HCT116 (cell line): ENCODE measurements at regions not wholly inside any gene's neighbourhood (a gene's known extent, or its start where the extent isn't known, plus 50 kb on each side); places are given as distances from the start of the nearest gene placed in this dataset.

ENCODE experiments used
- ATAC-seq: fragments of 200-7000 bp; cut with Tn5 transposase; 2 replicates; pipeline ENCODE4 v1.9.1; 2020; ENCODE audit warnings: mild to moderate bottlenecking, moderate library complexity
- BruUV-seq: library from RNA; stranded (reverse); fragments of 400-500 nt; replicated peaks from 2 replicates; lab custom pipeline; 2021; lab: Mats Ljungman, UMichigan
- CTCF ChIA-PET: fragments of 300-600 bp; sonication (Branson Sonifier 250); formaldehyde crosslinking; loops from one replicate; lab custom pipeline; 2021; ENCODE audit warnings: antibody characterized with exemption; lab: Charles Lee
- POLR2A ChIA-PET: fragments of 300-600, 350-600 bp; sonication (Branson Sonifier 250); formaldehyde crosslinking; loops from one replicate; lab custom pipeline; 2021; ENCODE audit warnings: antibody characterized with exemption; lab: Charles Lee
- RAD21 ChIA-PET, 2 experiments: fragments of 300-600 bp; sonication (Branson Sonifier 250); formaldehyde crosslinking; loops; one replicate each; lab custom pipeline; 2023; ENCODE audit warnings: low total read pairs in 2 of 2; ENCODE audit not compliant: uncharacterized antibody in 2 of 2, unreplicated experiment in 2 of 2, low non-redundant PET in 1 of 2; lab: Charles Lee
- DNase-seq: peaks from one replicate; pipeline ENCODE4 v3.0.0-alpha.2; 2010; ENCODE audit warnings: low read depth, low spot score
- H2AFZ ChIP-seq: fragments of 200-600 bp; shearing (Covaris generic), sonication (generic); 2 replicates; pipeline ENCODE4 v1.6.1; 2017; ENCODE audit warnings: low read depth, mixed run types, mixed read lengths, antibody characterized with exemption, low read length; ENCODE audit not compliant: poor library complexity, severe bottlenecking
- H3K27ac ChIP-seq: 2 replicates; pipeline ENCODE4 v1.5.1; 2012; ENCODE audit warnings: low read depth, low read length
- H3K27me3 ChIP-seq: fragments of 200-600 bp; sonication (generic); 2 replicates; pipeline ENCODE4 v1.6.1; 2016; ENCODE audit warnings: mixed run types, low read length, mixed read lengths; ENCODE audit not compliant: insufficient read depth
- H3K36me3 ChIP-seq, 2 experiments: fragments of 200-500 bp in 1 of 2; fragments of 200-600 bp in 1 of 2; sonication (Bioruptor generic) in 1 of 2; sonication (generic) in 1 of 2; 2 replicates each; pipeline versions ENCODE4 v1.5.1 to v1.6.1; 2014 to 2016; ENCODE audit warnings: low read length in 2 of 2, inconsistent platforms in 1 of 2, mixed read lengths in 1 of 2, mixed run types in 1 of 2; ENCODE audit not compliant: insufficient read depth in 2 of 2, control insufficient read depth in 1 of 2
- H3K4me1 ChIP-seq, 2 experiments: fragments of 200-600 bp in 1 of 2; sonication (generic) in 1 of 2; 2 replicates each; pipeline versions ENCODE4 v1.5.1 to v1.6.1; 2012 to 2017; ENCODE audit warnings: low read length in 2 of 2, inconsistent platforms in 1 of 2, mild to moderate bottlenecking in 1 of 2, mixed read lengths in 1 of 2, mixed run types in 1 of 2, moderate library complexity in 1 of 2; ENCODE audit not compliant: insufficient read depth in 2 of 2, control insufficient read depth in 1 of 2
- H3K4me2 ChIP-seq: fragments of 200-600 bp; sonication (generic); 2 replicates; pipeline ENCODE4 v1.6.1; 2017; ENCODE audit warnings: mixed run types, low read length, mixed read lengths
- H3K4me3 ChIP-seq, 2 experiments: fragments of 200-600 bp in 1 of 2; sonication (generic) in 1 of 2; replicated peaks in 1 of 2; 2 replicates each; pipeline ENCODE4 v1.5.1; 2011 to 2016; ENCODE audit warnings: low read length in 2 of 2, control low read depth in 1 of 2, low read depth in 1 of 2, mild to moderate bottlenecking in 1 of 2, mixed read lengths in 1 of 2, mixed run types in 1 of 2
- H3K79me2 ChIP-seq: fragments of 200-600 bp; sonication (generic); 2 replicates; pipeline ENCODE4 v1.6.1; 2017; ENCODE audit warnings: mild to moderate bottlenecking, mixed run types, low read length, moderate library complexity, mixed read lengths; ENCODE audit not compliant: insufficient read depth
- H3K9ac ChIP-seq: fragments of 200-600 bp; sonication (generic); 2 replicates; pipeline ENCODE4 v1.6.1; 2016; ENCODE audit warnings: low read length, mixed read lengths
- H3K9me2 ChIP-seq: fragments of 200-600 bp; sonication (generic), shearing (Covaris generic); 2 replicates; pipeline ENCODE4 v1.6.1; 2017; ENCODE audit warnings: mixed run types, mild to moderate bottlenecking, moderate library complexity; ENCODE audit not compliant: insufficient read depth
- H3K9me3 ChIP-seq, 2 experiments: fragments of 200-500 bp in 1 of 2; fragments of 200-600 bp in 1 of 2; sonication (Bioruptor generic) in 1 of 2; sonication (generic) in 1 of 2; 2 replicates each; pipeline ENCODE4 v1.6.1; 2014 to 2017; ENCODE audit warnings: low read length in 2 of 2, mixed read lengths in 2 of 2, inconsistent platforms in 1 of 2, low read depth in 1 of 2, mild to moderate bottlenecking in 1 of 2, mixed run types in 1 of 2, moderate library complexity in 1 of 2; ENCODE audit not compliant: control insufficient read depth in 1 of 2, insufficient read depth in 1 of 2
- H4K20me1 ChIP-seq: fragments of 200-600 bp; sonication (generic), shearing (Covaris generic); 2 replicates; pipeline ENCODE4 v1.6.1; 2017; ENCODE audit warnings: mixed run types, mild to moderate bottlenecking, moderate library complexity; ENCODE audit not compliant: insufficient read depth
- RAD21 ChIP-seq: IDR thresholded peaks from 2 replicates; pipeline ENCODE4 v1.6.1; 2012; ENCODE audit warnings: low read depth, mild to moderate bottlenecking
- SIN3A ChIP-seq: IDR thresholded peaks from 2 replicates; pipeline ENCODE4 v1.6.1; 2012; ENCODE audit warnings: low read depth
- intact Hi-C: fragments of 100-400 bp; cut with micrococcal nuclease; formaldehyde crosslinking; loops from 2 replicates; pipeline ENCODE4 v1.10.0; 2022
- TF ChIP-seq, protein P1 (sequence below), 3 experiments: fragments of 200-600 bp in 1 of 3; sonication (generic) in 1 of 3; IDR thresholded peaks in 2 of 3; conservative IDR thresholded peaks in 1 of 3; 2 replicates each; pipeline ENCODE4 v1.5.1; 2012 to 2017; ENCODE audit warnings: low read depth in 2 of 3, low read length in 2 of 3, antibody characterized with exemption in 1 of 3, borderline replicate concordance in 1 of 3, control low read depth in 1 of 3, mild to moderate bottlenecking in 1 of 3, mixed read lengths in 1 of 3, mixed run types in 1 of 3, moderate library complexity in 1 of 3; ENCODE audit not compliant: insufficient read depth in 1 of 3

- RAD21 ChIA-PET: no interaction called here
- Histone ChIP-seq H2AFZ (no peak overlapping the region), H3K36me3 (no peaks in the 10 kb centered on the region), H3K4me2 (no peak overlapping the region), H3K9me3 (no peaks in the 10 kb centered on the region), H3K27ac (no peak overlapping the region), H3K4me1 (no peaks in the 10 kb centered on the region; a peak in 1 of 4 replicates), H3K4me3 (no peak overlapping the region), H4K20me1 (no peaks in the 10 kb centered on the region), H3K27me3 (peaks cover 63% of the 10 kb centered on the region), H3K79me2 (no peaks in the 10 kb centered on the region), H3K9ac (no peak overlapping the region), H3K9me2 (no peaks in the 10 kb centered on the region)
- CTCF ChIA-PET: no interaction called here
- DNase-seq: no peak
- no TSS peak for BruUV-seq
- TF ChIP-seq, protein P1, sequence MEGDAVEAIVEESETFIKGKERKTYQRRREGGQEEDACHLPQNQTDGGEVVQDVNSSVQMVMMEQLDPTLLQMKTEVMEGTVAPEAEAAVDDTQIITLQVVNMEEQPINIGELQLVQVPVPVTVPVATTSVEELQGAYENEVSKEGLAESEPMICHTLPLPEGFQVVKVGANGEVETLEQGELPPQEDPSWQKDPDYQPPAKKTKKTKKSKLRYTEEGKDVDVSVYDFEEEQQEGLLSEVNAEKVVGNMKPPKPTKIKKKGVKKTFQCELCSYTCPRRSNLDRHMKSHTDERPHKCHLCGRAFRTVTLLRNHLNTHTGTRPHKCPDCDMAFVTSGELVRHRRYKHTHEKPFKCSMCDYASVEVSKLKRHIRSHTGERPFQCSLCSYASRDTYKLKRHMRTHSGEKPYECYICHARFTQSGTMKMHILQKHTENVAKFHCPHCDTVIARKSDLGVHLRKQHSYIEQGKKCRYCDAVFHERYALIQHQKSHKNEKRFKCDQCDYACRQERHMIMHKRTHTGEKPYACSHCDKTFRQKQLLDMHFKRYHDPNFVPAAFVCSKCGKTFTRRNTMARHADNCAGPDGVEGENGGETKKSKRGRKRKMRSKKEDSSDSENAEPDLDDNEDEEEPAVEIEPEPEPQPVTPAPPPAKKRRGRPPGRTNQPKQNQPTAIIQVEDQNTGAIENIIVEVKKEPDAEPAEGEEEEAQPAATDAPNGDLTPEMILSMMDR (IDR thresholded peaks at IDR 0.05 in 2 of 3, conservative IDR thresholded peaks at IDR 0.05 in 1 of 3; ENCODE audit: borderline replicate concordance in 1 of 3, insufficient read depth in 1 of 3, low read depth in 2 of 3, low read length in 2 of 3): no peak
- TF ChIP-seq SIN3A: no peak
- no peak for ATAC-seq
- POLR2A ChIA-PET: no interaction called here
- intact Hi-C loops: no loop called here
These were observed 261.4 kb downstream of the LRFN2 start for GRCh38 chr6:40325791-40326190.

GRCh38 chr6:40325041-40325440 is 262.1 kb downstream of the LRFN2 start:
- H3K27ac ChIP-seq: no peak overlapping the region
- H2AFZ ChIP-seq: no peak overlapping the region
- no peak overlapping the region for H3K9ac ChIP-seq
- H4K20me1 ChIP-seq: no peaks in the 10 kb centered on the region
- ChIA-PET CTCF (no interaction called here), RAD21 (no interaction called here), POLR2A (no interaction called here)
- DNase-seq (no peak), ATAC-seq (no peak)
- no peaks in the 10 kb centered on the region; a peak in 1 of 4 replicates for H3K4me1 ChIP-seq
- no peak for TF ChIP-seq RAD21
- no peak overlapping the region for H3K4me3 ChIP-seq
- no peaks in the 10 kb centered on the region for H3K36me3 ChIP-seq
- no peaks in the 10 kb centered on the region for H3K9me2 ChIP-seq
- no peaks in the 10 kb centered on the region for H3K79me2 ChIP-seq
- H3K4me2 ChIP-seq: no peak overlapping the region
- peaks cover 55% of the 10 kb centered on the region for H3K27me3 ChIP-seq
- no TSS peak for BruUV-seq
- intact Hi-C loops: no loop called here
- H3K9me3 ChIP-seq: no peaks in the 10 kb centered on the region
